ENCODE measurements at regions not wholly inside any gene's neighbourhood (a gene's known extent, or its start where the extent isn't known, plus 50 kb on each side); places are given as distances from the start of the nearest gene placed in this dataset.

DNA sequence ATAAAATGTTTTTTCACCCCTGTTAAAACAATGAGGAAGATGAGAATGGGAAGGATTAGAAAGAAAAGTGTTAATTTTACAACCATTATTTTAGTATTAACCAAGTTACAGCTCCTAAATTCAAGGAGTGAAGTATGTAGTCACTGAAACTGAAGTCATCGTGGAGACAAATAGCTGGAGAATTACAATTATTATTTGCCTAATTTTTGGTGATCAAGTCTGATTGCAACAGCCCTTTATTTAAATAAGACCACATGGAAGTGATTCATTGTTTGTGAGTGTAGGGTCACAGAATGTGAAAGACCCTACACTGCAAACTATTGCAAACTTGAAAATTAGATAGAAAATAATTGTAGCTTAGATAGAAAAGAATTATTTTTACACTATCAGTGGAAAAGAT lies 292.4 kb downstream of the CENPW start:
- Histone ChIP-seq H3K4me1 (ENCODE audit: control insufficient read depth, insufficient read depth, low read length) (no peaks in the 10 kb centered on the region), H3K27ac (ENCODE audit: extremely low read depth, low read depth, low read length) (no peak overlapping the region), H3K36me3 (ENCODE audit: control insufficient read depth in 2 of 2, insufficient read depth in 1 of 2, low read length in 2 of 2) (no peaks in the 10 kb centered on the region), H3K4me3 (ENCODE audit: low read depth, low read length) (no peak overlapping the region), H3K9me3 (ENCODE audit: control insufficient read depth, insufficient read depth, low read depth, low read length) (no peaks in the 10 kb centered on the region)
- TF ChIP-seq KLF16 (tag by site-specific recombination; IDR thresholded peaks at IDR 0.05) (no peak), BCL11B (tag by site-specific recombination; IDR thresholded peaks at IDR 0.05; ENCODE audit: low read depth) (no peak), ZNF830 (tag by site-specific recombination; IDR thresholded peaks at IDR 0.05; ENCODE audit: low read depth) (no peak)
- TF ChIP-seq, protein P1, sequence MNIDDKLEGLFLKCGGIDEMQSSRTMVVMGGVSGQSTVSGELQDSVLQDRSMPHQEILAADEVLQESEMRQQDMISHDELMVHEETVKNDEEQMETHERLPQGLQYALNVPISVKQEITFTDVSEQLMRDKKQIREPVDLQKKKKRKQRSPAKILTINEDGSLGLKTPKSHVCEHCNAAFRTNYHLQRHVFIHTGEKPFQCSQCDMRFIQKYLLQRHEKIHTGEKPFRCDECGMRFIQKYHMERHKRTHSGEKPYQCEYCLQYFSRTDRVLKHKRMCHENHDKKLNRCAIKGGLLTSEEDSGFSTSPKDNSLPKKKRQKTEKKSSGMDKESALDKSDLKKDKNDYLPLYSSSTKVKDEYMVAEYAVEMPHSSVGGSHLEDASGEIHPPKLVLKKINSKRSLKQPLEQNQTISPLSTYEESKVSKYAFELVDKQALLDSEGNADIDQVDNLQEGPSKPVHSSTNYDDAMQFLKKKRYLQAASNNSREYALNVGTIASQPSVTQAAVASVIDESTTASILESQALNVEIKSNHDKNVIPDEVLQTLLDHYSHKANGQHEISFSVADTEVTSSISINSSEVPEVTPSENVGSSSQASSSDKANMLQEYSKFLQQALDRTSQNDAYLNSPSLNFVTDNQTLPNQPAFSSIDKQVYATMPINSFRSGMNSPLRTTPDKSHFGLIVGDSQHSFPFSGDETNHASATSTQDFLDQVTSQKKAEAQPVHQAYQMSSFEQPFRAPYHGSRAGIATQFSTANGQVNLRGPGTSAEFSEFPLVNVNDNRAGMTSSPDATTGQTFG (tag by site-specific recombination; IDR thresholded peaks at IDR 0.05; ENCODE audit: borderline replicate concordance): no peak
- TF ChIP-seq, protein P2, sequence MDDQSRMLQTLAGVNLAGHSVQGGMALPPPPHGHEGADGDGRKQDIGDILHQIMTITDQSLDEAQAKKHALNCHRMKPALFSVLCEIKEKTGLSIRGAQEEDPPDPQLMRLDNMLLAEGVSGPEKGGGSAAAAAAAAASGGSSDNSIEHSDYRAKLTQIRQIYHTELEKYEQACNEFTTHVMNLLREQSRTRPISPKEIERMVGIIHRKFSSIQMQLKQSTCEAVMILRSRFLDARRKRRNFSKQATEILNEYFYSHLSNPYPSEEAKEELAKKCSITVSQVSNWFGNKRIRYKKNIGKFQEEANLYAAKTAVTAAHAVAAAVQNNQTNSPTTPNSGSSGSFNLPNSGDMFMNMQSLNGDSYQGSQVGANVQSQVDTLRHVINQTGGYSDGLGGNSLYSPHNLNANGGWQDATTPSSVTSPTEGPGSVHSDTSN (CRISPR knock-in tag; IDR thresholded peaks at IDR 0.05): no peak
- POLR2A ChIA-PET: no interaction called here
- CTCF ChIA-PET: interaction anchor here (0.7 to 1.1 kb wide), 4 partner anchors 9 to 34 kb away, joined by 3 to 6 read pairs (median 3); no protein-coding TSS in a partner anchor

DNA sequence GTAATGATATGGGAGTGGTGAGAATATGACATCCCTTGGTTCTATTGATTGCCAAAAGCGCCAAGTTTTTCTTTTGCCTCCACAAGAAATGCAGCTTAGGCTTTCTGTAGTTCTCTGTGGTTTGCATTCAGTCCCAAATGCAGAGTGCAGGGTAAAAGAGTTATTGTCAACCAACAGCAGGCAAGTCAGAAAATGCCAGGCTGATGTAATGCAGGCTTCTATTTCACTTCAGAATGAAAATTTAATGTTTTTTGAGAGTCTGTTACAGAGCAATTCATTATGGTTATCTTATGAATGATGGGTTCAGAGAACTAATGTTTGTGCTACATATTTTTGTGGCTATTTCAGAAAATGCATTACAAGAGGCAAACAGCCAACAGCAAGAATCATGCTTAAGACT lies 293.5 kb downstream of the CENPW start:
- Histone ChIP-seq H3K4me3 (ENCODE audit: low read depth, low read length) (no peak overlapping the region), H3K4me1 (ENCODE audit: control insufficient read depth, insufficient read depth, low read length) (no peaks in the 10 kb centered on the region), H3K27ac (ENCODE audit: extremely low read depth, low read depth, low read length) (no peak overlapping the region), H3K9me3 (ENCODE audit: control insufficient read depth, insufficient read depth, low read depth, low read length) (no peaks in the 10 kb centered on the region), H3K36me3 (ENCODE audit: control insufficient read depth in 2 of 2, insufficient read depth in 1 of 2, low read length in 2 of 2) (no peaks in the 10 kb centered on the region)
- TF ChIP-seq ZNF707 (tag by site-specific recombination; IDR thresholded peaks at IDR 0.05) (no peak), ZBTB20 (tag by site-specific recombination; IDR thresholded peaks at IDR 0.05) (peak; percentile 77), ZNF549 (tag by site-specific recombination; IDR thresholded peaks at IDR 0.05) (no peak), ZNF660 (tag by site-specific recombination; IDR thresholded peaks at IDR 0.05) (0 out of 2 replicates have a peak, but pooled peaks have one; percentile 30)
- ChIA-PET CTCF (interaction anchor here (1.1 kb wide), 1 partner anchor 24 kb away, joined by 6 read pairs; no protein-coding TSS in a partner anchor), POLR2A (no interaction called here)

DNA sequence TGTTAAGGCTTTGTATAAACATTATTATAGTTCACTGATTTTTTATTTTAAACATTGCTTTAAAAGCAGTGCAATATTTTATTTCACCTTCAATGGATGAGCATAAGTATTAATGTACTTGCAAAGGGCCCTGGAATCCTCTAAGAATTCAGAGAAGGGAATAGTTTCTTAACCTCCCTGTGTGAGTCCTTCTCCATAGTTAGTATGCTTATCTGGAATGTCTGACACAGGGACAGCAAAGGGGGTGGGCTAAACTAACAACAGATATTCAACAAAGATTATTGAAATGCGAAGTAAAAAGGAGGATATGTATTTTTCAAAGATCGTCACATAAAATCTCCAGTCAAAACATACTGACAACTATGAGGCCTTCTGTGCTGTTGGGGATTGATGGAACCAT lies 300.4 kb downstream of the CENPW start:
- no peak overlapping the region for H3K4me3 ChIP-seq (ENCODE audit: low read depth, low read length)
- ChIA-PET CTCF (interaction anchor here (0.6 kb wide), 1 partner anchor 182 kb away, joined by 3 read pairs; no protein-coding TSS in a partner anchor), POLR2A (no interaction called here)
- no peak overlapping the region for H3K27ac ChIP-seq (ENCODE audit: extremely low read depth, low read depth, low read length)
- H3K36me3 ChIP-seq (ENCODE audit: control insufficient read depth in 2 of 2, insufficient read depth in 1 of 2, low read length in 2 of 2): no peaks in the 10 kb centered on the region
- no peaks in the 10 kb centered on the region for H3K9me3 ChIP-seq (ENCODE audit: control insufficient read depth, insufficient read depth, low read depth, low read length)
- H3K4me1 ChIP-seq (ENCODE audit: control insufficient read depth, insufficient read depth, low read length): no peaks in the 10 kb centered on the region
- TF ChIP-seq ZNF391 (tag by site-specific recombination; IDR thresholded peaks at IDR 0.05; ENCODE audit: borderline replicate concordance, low read depth) (no peak), ZFHX2 (tag by site-specific recombination; conservative IDR thresholded peaks at IDR 0.05) (no peak), ZXDB (tag by site-specific recombination; IDR thresholded peaks at IDR 0.05) (no peak), SP7 (tag by site-specific recombination; IDR thresholded peaks at IDR 0.05) (no peak), FEZF1 (tag by site-specific recombination; IDR thresholded peaks at IDR 0.05) (no peak), ZNF138 (tag by site-specific recombination; IDR thresholded peaks at IDR 0.05; ENCODE audit: borderline replicate concordance) (no peak), MEIS1 (CRISPR knock-in tag; IDR thresholded peaks at IDR 0.05; ENCODE audit: borderline replicate concordance) (no peak), GLI4 (tag by site-specific recombination; IDR thresholded peaks at IDR 0.05) (no peak), ZNF184 (tag by site-specific recombination; IDR thresholded peaks at IDR 0.05) (no peak), ZFP3 (tag by site-specific recombination; IDR thresholded peaks at IDR 0.05; ENCODE audit: low read depth) (no peak), ZNF157 (tag by site-specific recombination; IDR thresholded peaks at IDR 0.05) (no peak), ZNF423 (tag by site-specific recombination; IDR thresholded peaks at IDR 0.05) (no peak), ZNF133 (tag by site-specific recombination; IDR thresholded peaks at IDR 0.05) (no peak)
- TF ChIP-seq, protein P3, sequence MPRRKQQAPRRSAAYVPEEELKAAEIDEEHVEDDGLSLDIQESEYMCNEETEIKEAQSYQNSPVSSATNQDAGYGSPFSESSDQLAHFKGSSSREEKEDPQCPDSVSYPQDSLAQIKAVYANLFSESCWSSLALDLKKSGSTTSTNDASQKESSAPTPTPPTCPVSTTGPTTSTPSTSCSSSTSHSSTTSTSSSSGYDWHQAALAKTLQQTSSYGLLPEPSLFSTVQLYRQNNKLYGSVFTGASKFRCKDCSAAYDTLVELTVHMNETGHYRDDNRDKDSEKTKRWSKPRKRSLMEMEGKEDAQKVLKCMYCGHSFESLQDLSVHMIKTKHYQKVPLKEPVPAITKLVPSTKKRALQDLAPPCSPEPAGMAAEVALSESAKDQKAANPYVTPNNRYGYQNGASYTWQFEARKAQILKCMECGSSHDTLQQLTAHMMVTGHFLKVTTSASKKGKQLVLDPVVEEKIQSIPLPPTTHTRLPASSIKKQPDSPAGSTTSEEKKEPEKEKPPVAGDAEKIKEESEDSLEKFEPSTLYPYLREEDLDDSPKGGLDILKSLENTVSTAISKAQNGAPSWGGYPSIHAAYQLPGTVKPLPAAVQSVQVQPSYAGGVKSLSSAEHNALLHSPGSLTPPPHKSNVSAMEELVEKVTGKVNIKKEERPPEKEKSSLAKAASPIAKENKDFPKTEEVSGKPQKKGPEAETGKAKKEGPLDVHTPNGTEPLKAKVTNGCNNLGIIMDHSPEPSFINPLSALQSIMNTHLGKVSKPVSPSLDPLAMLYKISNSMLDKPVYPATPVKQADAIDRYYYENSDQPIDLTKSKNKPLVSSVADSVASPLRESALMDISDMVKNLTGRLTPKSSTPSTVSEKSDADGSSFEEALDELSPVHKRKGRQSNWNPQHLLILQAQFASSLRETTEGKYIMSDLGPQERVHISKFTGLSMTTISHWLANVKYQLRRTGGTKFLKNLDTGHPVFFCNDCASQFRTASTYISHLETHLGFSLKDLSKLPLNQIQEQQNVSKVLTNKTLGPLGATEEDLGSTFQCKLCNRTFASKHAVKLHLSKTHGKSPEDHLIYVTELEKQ (tag by site-specific recombination; IDR thresholded peaks at IDR 0.05; ENCODE audit: borderline replicate concordance): no peak
- TF ChIP-seq, protein P4, sequence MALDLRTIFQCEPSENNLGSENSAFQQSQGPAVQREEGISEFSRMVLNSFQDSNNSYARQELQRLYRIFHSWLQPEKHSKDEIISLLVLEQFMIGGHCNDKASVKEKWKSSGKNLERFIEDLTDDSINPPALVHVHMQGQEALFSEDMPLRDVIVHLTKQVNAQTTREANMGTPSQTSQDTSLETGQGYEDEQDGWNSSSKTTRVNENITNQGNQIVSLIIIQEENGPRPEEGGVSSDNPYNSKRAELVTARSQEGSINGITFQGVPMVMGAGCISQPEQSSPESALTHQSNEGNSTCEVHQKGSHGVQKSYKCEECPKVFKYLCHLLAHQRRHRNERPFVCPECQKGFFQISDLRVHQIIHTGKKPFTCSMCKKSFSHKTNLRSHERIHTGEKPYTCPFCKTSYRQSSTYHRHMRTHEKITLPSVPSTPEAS (tag by site-specific recombination; IDR thresholded peaks at IDR 0.05): no peak

All from HEK293 (cell line).